ENCODE measurements at regions not wholly inside any gene's neighbourhood (a gene's known extent, or its start where the extent isn't known, plus 50 kb on each side); places are given as distances from the start of the nearest gene placed in this dataset.
"Not testable (repeated sequence)": the region's sequence is repeated elsewhere in the genome, so short reads cannot be mapped to it uniquely, and the experiment has no call there.

- no peak for DNase-seq (ENCODE audit: low read depth in 1 of 2, low spot score in 1 of 2)
- H3K4me3 ChIP-seq: no peak overlapping the region
- H3K36me3 ChIP-seq: no peaks in the 10 kb centered on the region
- no peak overlapping the region for H3K27ac ChIP-seq
- H3K9me3 ChIP-seq (ENCODE audit: low read depth): no peaks in the 10 kb centered on the region
- no peaks in the 10 kb centered on the region for H3K4me1 ChIP-seq (ENCODE audit: low read depth)
- H3K27me3 ChIP-seq: no peaks in the 10 kb centered on the region
- no peak for TF ChIP-seq CTCF (IDR thresholded peaks at IDR 0.05; ENCODE audit: low read depth, low read length)
Measured at GRCh38 chr14:50026396-50026795, 90.0 kb downstream of the VCPKMT start.

- peak in 1 of 2 donors; percentile 28 for DNase-seq (ENCODE audit: low read depth in 1 of 2, low spot score in 1 of 2)
- H3K27me3 ChIP-seq: no peaks in the 10 kb centered on the region
- H3K27ac ChIP-seq: no peak overlapping the region
- no peaks in the 10 kb centered on the region for H3K36me3 ChIP-seq
- no peak overlapping the region for H3K4me3 ChIP-seq
- H3K4me1 ChIP-seq (ENCODE audit: low read depth): no peaks in the 10 kb centered on the region
- H3K9me3 ChIP-seq (ENCODE audit: low read depth): no peaks in the 10 kb centered on the region
- no peak for TF ChIP-seq CTCF (IDR thresholded peaks at IDR 0.05; ENCODE audit: low read depth, low read length)
Measured at GRCh38 chr14:50027816-50028215, 88.6 kb downstream of the VCPKMT start.

- H3K4me3 ChIP-seq: no peak overlapping the region
- H3K27me3 ChIP-seq: no peaks in the 10 kb centered on the region
- no peak for TF ChIP-seq CTCF (IDR thresholded peaks at IDR 0.05; ENCODE audit: low read depth, low read length)
- no peak overlapping the region for H3K27ac ChIP-seq
- no peaks in the 10 kb centered on the region for H3K9me3 ChIP-seq (ENCODE audit: low read depth)
- no peaks in the 10 kb centered on the region for H3K4me1 ChIP-seq (ENCODE audit: low read depth)
- H3K36me3 ChIP-seq: no peaks in the 10 kb centered on the region
- no peak for DNase-seq (ENCODE audit: low read depth in 1 of 2, low spot score in 1 of 2)
Measured at GRCh38 chr14:50028458-50028857, 87.9 kb downstream of the VCPKMT start.

GRCh38 chr14:50030036-50030435, 86.3 kb downstream of the VCPKMT start:
- TF ChIP-seq CTCF (IDR thresholded peaks at IDR 0.05; ENCODE audit: low read depth, low read length): no peak
- Histone ChIP-seq H3K27me3 (no peaks in the 10 kb centered on the region), H3K36me3 (no peaks in the 10 kb centered on the region), H3K4me3 (no peak overlapping the region), H3K4me1 (ENCODE audit: low read depth) (no peaks in the 10 kb centered on the region), H3K9me3 (ENCODE audit: low read depth) (no peaks in the 10 kb centered on the region), H3K27ac (no peak overlapping the region)
- no peak for DNase-seq (ENCODE audit: low read depth in 1 of 2, low spot score in 1 of 2)

GRCh38 chr14:50030911-50031310, 85.5 kb downstream of the VCPKMT start:
- not testable (repeated sequence) for H3K27me3 ChIP-seq; H3K4me1 ChIP-seq (ENCODE audit: low read depth); DNase-seq (ENCODE audit: low read depth in 1 of 2, low spot score in 1 of 2); H3K27ac ChIP-seq; H3K9me3 ChIP-seq (ENCODE audit: low read depth); H3K36me3 ChIP-seq; H3K4me3 ChIP-seq

- H3K27me3 ChIP-seq: no peaks in the 10 kb centered on the region
- no peak for TF ChIP-seq CTCF (IDR thresholded peaks at IDR 0.05; ENCODE audit: low read depth, low read length)
Measured at GRCh38 chr14:50031602-50032313, 84.6 kb downstream of the VCPKMT start.

GRCh38 chr14:50032462-50033167, 83.8 kb downstream of the VCPKMT start:
- DNase-seq (ENCODE audit: low read depth in 1 of 2, low spot score in 1 of 2); H3K27ac ChIP-seq; H3K4me3 ChIP-seq; H3K27me3 ChIP-seq; H3K9me3 ChIP-seq (ENCODE audit: low read depth); H3K4me1 ChIP-seq (ENCODE audit: low read depth); H3K36me3 ChIP-seq: not testable (repeated sequence)

More at GRCh38 chr14:50031602-50032313, 84.6 kb downstream of the VCPKMT start:
- no peak overlapping the region for H3K27ac ChIP-seq
- no peaks in the 10 kb centered on the region for H3K9me3 ChIP-seq (ENCODE audit: low read depth)
- DNase-seq (ENCODE audit: low read depth in 1 of 2, low spot score in 1 of 2): no peak
- no peaks in the 10 kb centered on the region for H3K4me1 ChIP-seq (ENCODE audit: low read depth)
- no peaks in the 10 kb centered on the region for H3K36me3 ChIP-seq
- no peak overlapping the region for H3K4me3 ChIP-seq
